Caco-2 (cell line): ENCODE measurements at regions not wholly inside any gene's neighbourhood (a gene's known extent, or its start where the extent isn't known, plus 50 kb on each side); places are given as distances from the start of the nearest gene placed in this dataset.

Experiments
- BruUV-seq: library from RNA; stranded (reverse); fragments of 400-500 nt; replicated peaks from 2 replicates; lab custom pipeline; 2021; lab: Mats Ljungman, UMichigan
- CTCF ChIA-PET: fragments of 300-600 bp; sonication (Branson Sonifier 250); formaldehyde crosslinking; loops from one replicate; lab custom pipeline; 2022; ENCODE audit warnings: antibody characterized with exemption; lab: Charles Lee
- POLR2A ChIA-PET: fragments of 300-600 bp; sonication (Branson Sonifier 250); formaldehyde crosslinking; loops from one replicate; lab custom pipeline; 2022; ENCODE audit warnings: antibody characterized with exemption; lab: Charles Lee
- DNase-seq, 2 experiments: peaks; one replicate each; pipeline versions ENCODE4 v3.0.0 to v3.0.0-alpha.2; 2020 to 2022
- H3K27me3 ChIP-seq: replicated peaks from 2 replicates; pipeline ENCODE4 v1.6.0; 2011; ENCODE audit warnings: low read length; ENCODE audit not compliant: control insufficient read depth, insufficient read depth
- H3K36me3 ChIP-seq: 2 replicates; pipeline ENCODE4 v1.5.1; 2011; ENCODE audit warnings: low read length; ENCODE audit not compliant: control insufficient read depth, insufficient read depth
- H3K4me1 ChIP-seq: fragments of 250-450 bp; sonication (Bioruptor Pico); 2 replicates; pipeline ENCODE4 v1.5.1; 2020; ENCODE audit warnings: mild to moderate bottlenecking
- H3K4me3 ChIP-seq: 2 replicates; pipeline ENCODE4 v1.5.1; 2011; ENCODE audit warnings: low read depth, mild to moderate bottlenecking, control low read depth, low read length
- H3K9me3 ChIP-seq: fragments of 250-450 bp; sonication (Bioruptor Pico); 2 replicates; pipeline ENCODE4 v1.5.1; 2020; ENCODE audit warnings: mild to moderate bottlenecking, moderate library complexity
- H3K27ac Mint-ChIP-seq: one replicate; pipeline ENCODE4 v1.8.0; 2022; ENCODE audit warnings: mixed read lengths; ENCODE audit not compliant: unreplicated experiment
- H3K27me3 Mint-ChIP-seq: one replicate; pipeline ENCODE4 v1.8.0; 2022; ENCODE audit warnings: mixed read lengths; ENCODE audit not compliant: insufficient read depth, unreplicated experiment
- H3K36me3 Mint-ChIP-seq: one replicate; pipeline ENCODE4 v1.8.0; 2022; ENCODE audit warnings: mild to moderate bottlenecking, mixed read lengths; ENCODE audit not compliant: insufficient read depth, unreplicated experiment
- H3K4me1 Mint-ChIP-seq: one replicate; pipeline ENCODE4 v1.8.0; 2022; ENCODE audit warnings: low read depth, mixed read lengths; ENCODE audit not compliant: unreplicated experiment
- H3K4me3 Mint-ChIP-seq: one replicate; pipeline ENCODE4 v1.8.0; 2022; ENCODE audit warnings: mild to moderate bottlenecking, moderate library complexity, mixed read lengths; ENCODE audit not compliant: unreplicated experiment
- H3K9me3 Mint-ChIP-seq: one replicate; pipeline ENCODE4 v1.8.0; 2022; ENCODE audit warnings: mixed read lengths; ENCODE audit not compliant: unreplicated experiment
- intact Hi-C: fragments of 100-400 bp; cut with micrococcal nuclease; formaldehyde crosslinking; loops from one replicate; pipeline ENCODE4 v1.10.0; 2022; ENCODE audit not compliant: unreplicated experiment
- TF ChIP-seq, protein P1 (sequence below), 2 experiments: fragments of 200-600 bp in 1 of 2; IDR thresholded peaks; 1 replicate in 1 of 2; 2 replicates in 1 of 2; pipeline versions ENCODE4 v1.5.1 to v1.8.0; 2011 to 2022; ENCODE audit warnings: antibody characterized with exemption in 1 of 2, control low read depth in 1 of 2, inconsistent platforms in 1 of 2, low read depth in 1 of 2, low read length in 1 of 2, mild to moderate bottlenecking in 1 of 2, moderate library complexity in 1 of 2; ENCODE audit not compliant: insufficient read depth in 1 of 2, severe bottlenecking in 1 of 2, unreplicated experiment in 1 of 2

DNA sequence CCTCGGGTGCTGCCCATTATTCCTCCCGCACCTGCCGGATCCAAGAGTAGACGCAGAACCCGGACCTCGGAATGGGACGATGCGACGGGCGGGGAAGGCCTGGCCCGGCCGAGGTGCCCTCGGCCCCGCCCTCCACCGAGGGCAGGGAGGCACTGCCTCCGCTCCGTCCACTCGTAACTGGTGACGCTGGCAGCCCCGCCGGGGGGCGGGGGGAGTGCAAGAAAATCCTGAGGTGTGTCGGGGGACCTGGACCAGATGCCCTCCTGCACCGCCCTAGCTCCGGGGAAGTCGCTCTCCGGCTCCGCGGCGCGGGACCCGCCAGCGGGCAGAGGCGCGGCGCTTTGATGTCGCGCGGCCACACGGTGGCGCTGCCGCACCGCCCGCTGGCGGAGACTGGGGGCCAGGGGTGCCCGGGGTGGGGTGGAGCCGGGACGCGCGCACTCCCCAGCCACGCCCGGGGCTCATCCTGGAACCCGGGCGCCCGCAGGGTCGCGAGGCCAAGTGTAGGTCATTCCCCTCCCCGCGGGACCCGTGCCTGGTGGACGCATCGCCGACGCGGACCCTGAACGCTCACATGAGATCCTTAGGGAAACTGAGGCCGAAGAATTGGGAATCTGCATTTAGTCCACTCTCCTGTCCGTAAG, 202.8 kb downstream of the TTC8 start:
- Histone ChIP-seq H3K4me3 (peak overlapping the region; percentile 55), H3K27me3 (no peaks in the 10 kb centered on the region; the same call in 1 of the 2 replicates), H3K36me3 (no peaks in the 10 kb centered on the region), H3K4me1 (no peaks in the 10 kb centered on the region), H3K9me3 (no peaks in the 10 kb centered on the region)
- no peaks in the 10 kb centered on the region for H3K9me3 Mint-ChIP-seq
- no TSS peak for BruUV-seq
- no peaks in the 10 kb centered on the region for H3K36me3 Mint-ChIP-seq
- DNase-seq = peak in 1 of 2 experiments; percentile 72
- H3K4me1 Mint-ChIP-seq = no peaks in the 10 kb centered on the region
- ChIA-PET CTCF (interaction anchor here (0.6 to 1.1 kb wide), 6 partner anchors 15 to 927 kb away, joined by 3 to 5 read pairs (median 3); partner anchors contain the start of gene EFCAB11), POLR2A (no interaction called here)
- peak overlapping the region; percentile 41 for H3K4me3 Mint-ChIP-seq
- H3K27me3 Mint-ChIP-seq = peaks cover 9% of the 10 kb centered on the region
- no peak overlapping the region for H3K27ac Mint-ChIP-seq
- TF ChIP-seq, protein P1, sequence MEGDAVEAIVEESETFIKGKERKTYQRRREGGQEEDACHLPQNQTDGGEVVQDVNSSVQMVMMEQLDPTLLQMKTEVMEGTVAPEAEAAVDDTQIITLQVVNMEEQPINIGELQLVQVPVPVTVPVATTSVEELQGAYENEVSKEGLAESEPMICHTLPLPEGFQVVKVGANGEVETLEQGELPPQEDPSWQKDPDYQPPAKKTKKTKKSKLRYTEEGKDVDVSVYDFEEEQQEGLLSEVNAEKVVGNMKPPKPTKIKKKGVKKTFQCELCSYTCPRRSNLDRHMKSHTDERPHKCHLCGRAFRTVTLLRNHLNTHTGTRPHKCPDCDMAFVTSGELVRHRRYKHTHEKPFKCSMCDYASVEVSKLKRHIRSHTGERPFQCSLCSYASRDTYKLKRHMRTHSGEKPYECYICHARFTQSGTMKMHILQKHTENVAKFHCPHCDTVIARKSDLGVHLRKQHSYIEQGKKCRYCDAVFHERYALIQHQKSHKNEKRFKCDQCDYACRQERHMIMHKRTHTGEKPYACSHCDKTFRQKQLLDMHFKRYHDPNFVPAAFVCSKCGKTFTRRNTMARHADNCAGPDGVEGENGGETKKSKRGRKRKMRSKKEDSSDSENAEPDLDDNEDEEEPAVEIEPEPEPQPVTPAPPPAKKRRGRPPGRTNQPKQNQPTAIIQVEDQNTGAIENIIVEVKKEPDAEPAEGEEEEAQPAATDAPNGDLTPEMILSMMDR (IDR thresholded peaks at IDR 0.05; ENCODE audit: insufficient read depth in 1 of 2, low read depth in 1 of 2, low read length in 1 of 2, severe bottlenecking in 1 of 2, unreplicated experiment in 1 of 2) = peak; percentile 44 to 94
- intact Hi-C loops = loop anchor here (5.0 kb wide), 2 partner anchors 210 to 740 kb away; no protein-coding TSS in a partner anchor

DNA sequence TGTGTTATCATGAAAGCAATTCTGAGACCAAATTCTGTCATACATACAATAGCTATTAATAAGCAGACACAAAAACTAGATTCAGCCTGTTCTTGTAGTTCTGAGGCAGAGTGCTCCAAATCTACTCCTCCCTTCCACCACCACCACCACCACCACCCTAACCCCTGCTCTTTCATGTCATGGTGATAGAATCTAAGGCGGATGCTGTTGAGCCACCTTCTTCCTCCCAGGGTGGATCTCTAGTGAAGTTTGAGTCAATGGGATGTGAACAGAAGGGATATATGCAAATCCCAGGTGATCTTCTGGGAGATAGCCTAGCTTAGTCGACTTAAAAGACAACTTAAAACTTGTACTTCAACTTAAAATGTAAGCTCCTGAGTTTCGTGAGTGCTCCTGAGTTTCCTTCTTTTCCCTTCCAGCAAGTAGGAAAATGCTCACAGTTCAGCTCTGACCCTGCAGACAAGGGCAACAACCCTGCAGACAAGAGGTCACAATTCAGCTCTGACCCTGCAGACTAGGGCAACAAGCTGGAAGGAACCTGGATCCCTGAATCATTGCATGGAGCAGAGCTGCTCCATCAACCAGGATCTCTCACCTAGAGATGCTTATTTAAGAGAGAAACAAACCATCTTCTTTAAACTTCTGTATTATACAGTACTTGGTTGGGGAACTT, 204.1 kb downstream of the TTC8 start:
- intact Hi-C loops = loop anchor here (5.0 kb wide), 2 partner anchors 209 to 739 kb away; no protein-coding TSS in a partner anchor
- Histone ChIP-seq H3K4me1 (no peaks in the 10 kb centered on the region), H3K9me3 (no peaks in the 10 kb centered on the region), H3K36me3 (no peaks in the 10 kb centered on the region), H3K27me3 (no peaks in the 10 kb centered on the region; the same call in 1 of the 2 replicates), H3K4me3 (no peak overlapping the region)
- POLR2A ChIA-PET = no interaction called here
- CTCF ChIA-PET = no interaction called here
- TF ChIP-seq, protein P1 (IDR thresholded peaks at IDR 0.05; ENCODE audit: insufficient read depth in 1 of 2, low read depth in 1 of 2, low read length in 1 of 2, severe bottlenecking in 1 of 2, unreplicated experiment in 1 of 2) = no peak
- H3K4me1 Mint-ChIP-seq = no peaks in the 10 kb centered on the region
- H3K9me3 Mint-ChIP-seq = no peaks in the 10 kb centered on the region
- BruUV-seq = no TSS peak
- peaks cover 9% of the 10 kb centered on the region for H3K27me3 Mint-ChIP-seq
- no peak overlapping the region for H3K27ac Mint-ChIP-seq
- H3K36me3 Mint-ChIP-seq = no peaks in the 10 kb centered on the region
- DNase-seq = no peak
- no peak overlapping the region for H3K4me3 Mint-ChIP-seq

GRCh38 chr14:89029961-89030694, 205.7 kb downstream of the TTC8 start:
- Histone ChIP-seq H3K9me3 (no peaks in the 10 kb centered on the region), H3K27me3 (no peaks in the 10 kb centered on the region; the same call in 1 of the 2 replicates), H3K4me1 (no peaks in the 10 kb centered on the region), H3K4me3 (no peak overlapping the region), H3K36me3 (no peaks in the 10 kb centered on the region)
- no peak for DNase-seq
- H3K27me3 Mint-ChIP-seq = peaks cover 9% of the 10 kb centered on the region
- POLR2A ChIA-PET = no interaction called here
- TF ChIP-seq, protein P1 (IDR thresholded peaks at IDR 0.05; ENCODE audit: insufficient read depth in 1 of 2, low read depth in 1 of 2, low read length in 1 of 2, severe bottlenecking in 1 of 2, unreplicated experiment in 1 of 2) = no peak
- CTCF ChIA-PET = no interaction called here
- no peak overlapping the region for H3K27ac Mint-ChIP-seq
- no peaks in the 10 kb centered on the region for H3K9me3 Mint-ChIP-seq
- H3K4me1 Mint-ChIP-seq = no peaks in the 10 kb centered on the region
- H3K36me3 Mint-ChIP-seq = no peaks in the 10 kb centered on the region
- H3K4me3 Mint-ChIP-seq = no peak overlapping the region
- BruUV-seq = no TSS peak
- intact Hi-C loops = loop anchor here (5.0 kb wide), 2 partner anchors 207 to 737 kb away; no protein-coding TSS in a partner anchor
